Left renal cortex interstitium (tissue), 4 donors: ENCODE measurements at regions not wholly inside any gene's neighbourhood (a gene's known extent, or its start where the extent isn't known, plus 50 kb on each side); places are given as distances from the start of the nearest gene placed in this dataset.

Source experiments
- DNase-seq, 4 donors: peaks; one replicate each; pipeline ENCODE4 v3.0.0-alpha.2; 2013; ENCODE audit warnings: low read depth in 4 of 4, low spot score in 2 of 4, missing footprints in 1 of 4

- DNase-seq = no peak
These were observed 217.4 kb upstream of the TNRC6C start for GRCh38 chr17:77741109-77741508.

DNA sequence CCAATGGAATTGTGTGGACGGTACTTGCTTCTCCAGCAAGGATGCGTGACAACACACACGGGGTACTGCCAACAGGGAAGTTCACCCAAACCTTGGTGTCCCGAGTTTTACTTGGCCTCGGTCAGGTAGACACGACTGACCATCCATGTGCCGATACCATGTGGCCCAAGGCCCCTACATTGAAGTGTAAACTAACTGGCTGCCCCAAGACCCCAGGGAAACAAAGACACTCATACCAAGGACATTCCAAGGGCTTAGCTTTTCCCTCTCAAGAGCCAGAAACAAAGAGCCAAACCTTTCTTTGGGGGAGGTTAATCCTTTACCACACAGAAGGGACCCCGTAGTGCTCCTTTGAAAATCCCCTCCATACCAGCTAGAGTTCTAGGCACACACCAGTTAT is 215.9 kb upstream of the TNRC6C start:
- no peak for DNase-seq

DNA sequence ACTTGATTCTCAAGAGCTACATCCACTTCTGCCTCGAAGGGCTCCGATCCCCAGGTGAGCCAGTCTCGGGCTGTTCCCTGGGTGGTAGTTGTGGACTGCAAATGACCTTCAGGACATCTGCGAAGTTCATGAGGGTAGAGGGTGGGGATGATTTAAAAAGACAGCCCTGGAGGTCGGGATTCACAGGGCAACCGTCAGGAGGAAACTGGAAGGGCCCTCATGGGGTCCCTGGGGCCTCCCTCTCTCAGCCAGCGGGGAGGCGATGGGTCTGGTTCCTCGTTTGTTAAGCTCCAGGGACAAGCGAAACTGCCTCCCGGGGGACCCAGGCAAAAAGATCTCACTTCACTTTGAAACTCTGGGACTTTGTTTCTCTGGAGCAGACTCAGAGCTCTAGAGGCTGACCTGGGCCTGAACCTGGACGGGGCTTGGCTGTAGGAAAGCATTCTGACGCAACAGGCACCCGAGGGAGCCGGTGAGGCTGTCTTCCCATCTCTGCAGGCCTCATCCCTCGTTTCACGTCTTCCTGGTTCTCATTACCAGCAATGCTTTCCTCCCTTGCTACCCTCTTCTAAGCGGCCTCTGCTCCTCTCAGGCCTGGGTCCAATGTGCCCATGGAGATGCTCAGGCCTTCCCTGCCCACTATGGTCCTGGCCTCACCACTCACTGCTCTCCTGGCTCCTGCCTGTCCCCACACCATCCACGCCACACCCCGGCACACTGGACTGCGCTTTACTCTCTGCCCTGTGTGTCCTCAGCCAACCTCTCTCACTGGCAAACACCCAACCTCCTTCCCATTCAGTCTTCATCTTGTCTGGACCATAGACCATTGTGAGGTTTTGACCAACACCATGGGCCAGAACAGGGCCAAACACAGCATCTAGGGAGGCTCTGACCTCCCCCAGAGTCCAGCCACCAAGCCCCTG is 214.2 kb upstream of the TNRC6C start:
- no peak for DNase-seq

DNA sequence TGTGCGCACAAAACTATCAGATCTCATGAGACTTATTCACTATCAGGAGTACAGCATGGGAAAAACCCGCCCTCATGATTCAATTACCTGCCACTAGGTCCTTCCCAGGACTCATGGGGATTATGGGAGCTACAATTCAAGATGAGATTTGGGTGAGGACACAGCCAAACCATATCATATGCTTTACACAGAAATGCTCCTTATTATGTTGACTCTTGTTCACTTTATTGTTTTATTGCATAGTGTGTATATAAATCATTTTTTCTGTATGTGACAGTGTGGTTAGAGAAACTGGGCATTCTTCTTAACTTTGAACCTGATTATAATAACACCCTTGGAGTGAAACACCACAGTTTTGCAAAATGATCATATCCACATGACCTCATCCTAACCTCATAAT is 212.8 kb upstream of the TNRC6C start:
- DNase-seq = no peak

- no peak for DNase-seq
These were observed 212.1 kb upstream of the TNRC6C start for GRCh38 chr17:77746393-77746792.

DNA sequence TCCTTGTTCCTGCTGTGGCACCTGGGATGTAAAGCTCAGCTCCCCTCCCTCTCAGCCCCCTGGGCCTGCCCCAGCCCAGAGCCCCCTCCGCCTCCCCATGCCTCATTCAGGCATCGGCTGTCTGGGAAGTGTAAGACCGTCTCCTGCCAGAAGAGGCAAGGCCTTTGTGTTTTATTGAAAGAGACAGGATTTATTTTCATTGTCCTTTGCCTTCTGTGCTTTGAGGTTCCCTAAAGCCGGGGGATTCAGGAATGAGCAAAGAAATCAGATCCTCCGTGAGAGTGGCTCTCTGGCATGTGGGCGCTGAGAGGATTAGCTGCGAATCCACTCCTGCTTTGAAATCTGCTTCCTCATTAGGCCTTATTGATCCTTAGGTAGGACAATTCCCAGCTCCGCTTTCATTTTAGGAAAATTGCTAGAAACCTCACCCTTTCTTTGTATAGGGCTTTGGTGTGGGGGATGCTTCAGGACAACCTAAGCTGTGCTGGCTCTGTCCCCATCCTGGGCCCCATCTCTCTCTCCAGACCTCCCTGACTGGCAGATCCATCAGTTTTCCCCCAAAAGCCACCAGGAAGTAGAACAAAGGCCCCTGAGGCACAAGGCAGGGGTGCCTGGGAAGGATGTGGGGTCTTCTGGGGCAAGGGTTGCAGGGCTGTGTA is 211.5 kb upstream of the TNRC6C start:
- DNase-seq = no peak

- no peak for DNase-seq
These were observed 210.1 kb upstream of the TNRC6C start for GRCh38 chr17:77748436-77748835.

GRCh38 chr17:77749321-77749751 is 209.2 kb upstream of the TNRC6C start:
- DNase-seq = no peak

DNA sequence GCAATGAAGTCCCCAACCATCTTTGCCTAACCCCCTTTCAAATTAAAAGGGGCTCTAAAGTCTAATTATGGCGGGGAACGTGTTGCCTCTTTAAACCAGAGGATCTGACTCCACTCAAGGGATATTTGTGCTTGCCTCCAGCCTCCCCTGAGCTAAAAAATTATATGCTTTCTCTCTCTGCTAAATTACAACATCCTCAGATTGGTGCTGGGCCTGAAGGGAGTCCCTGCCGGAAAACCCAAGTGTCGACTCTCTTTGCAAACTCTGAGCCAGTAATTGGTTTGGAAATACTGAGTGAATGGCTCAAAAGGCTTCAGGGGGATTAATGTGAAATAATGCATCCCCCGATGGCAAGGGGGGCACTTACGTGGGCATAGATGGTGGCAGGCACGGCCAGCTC is 208.5 kb upstream of the TNRC6C start:
- no peak for DNase-seq

DNA sequence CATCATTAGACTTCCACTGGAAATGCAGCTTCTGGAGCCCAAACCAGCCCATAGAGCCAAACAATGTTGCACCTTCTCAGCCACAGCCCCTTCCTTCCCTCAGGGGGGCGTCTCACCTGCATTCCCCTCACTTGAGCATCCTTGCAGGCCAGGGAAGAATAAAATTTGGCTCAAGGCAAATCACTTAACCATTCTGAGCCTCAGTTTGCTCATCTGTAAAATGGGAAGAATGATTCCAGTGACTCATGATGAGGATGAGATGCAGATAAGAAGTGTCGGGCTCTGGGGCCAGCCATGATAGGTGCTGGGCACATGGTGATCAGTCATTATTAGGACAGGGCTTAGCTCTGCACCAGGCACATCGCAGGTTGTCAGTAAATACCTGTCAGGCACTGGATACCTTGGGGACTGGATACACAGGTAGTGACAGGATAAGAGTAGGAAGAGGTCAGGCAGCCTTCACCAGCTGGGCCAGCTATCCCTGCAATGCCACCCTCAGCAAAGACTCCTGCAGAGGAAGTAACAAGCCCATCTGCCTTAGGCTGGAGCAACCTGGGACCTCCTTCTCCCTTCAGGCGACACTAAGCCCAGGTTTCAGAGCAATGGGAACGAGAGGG is 208.0 kb upstream of the TNRC6C start:
- DNase-seq = no peak

GRCh38 chr17:77753246-77753645 is 205.3 kb upstream of the TNRC6C start:
- no peak for DNase-seq

DNA sequence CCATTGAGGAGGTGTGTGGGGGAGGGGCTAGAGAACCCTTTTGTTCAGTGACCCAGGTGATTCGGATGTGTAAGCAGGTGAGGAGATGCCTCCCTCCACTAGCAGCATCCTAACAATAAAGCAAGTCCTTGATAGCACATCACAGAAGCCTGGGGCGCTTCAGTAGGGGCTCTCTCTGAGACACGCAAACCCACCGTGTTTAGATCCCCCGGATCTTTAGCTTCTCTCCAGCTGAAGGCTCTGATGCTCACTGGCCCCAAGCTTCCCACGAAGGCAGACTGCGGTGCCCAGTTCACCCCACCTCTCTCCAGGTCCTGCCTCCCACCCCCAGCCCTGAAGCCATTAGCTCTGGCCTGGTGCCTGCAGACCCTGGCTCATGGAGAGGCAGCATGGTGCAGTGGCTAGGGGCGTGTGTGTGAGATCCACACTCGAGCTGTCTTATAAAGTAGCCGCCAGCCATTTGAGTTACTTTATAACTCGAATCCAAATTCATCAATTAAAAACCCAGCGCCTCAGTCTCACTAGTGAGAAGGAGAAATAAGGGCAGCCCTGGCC is 204.7 kb upstream of the TNRC6C start:
- no peak for DNase-seq

DNA sequence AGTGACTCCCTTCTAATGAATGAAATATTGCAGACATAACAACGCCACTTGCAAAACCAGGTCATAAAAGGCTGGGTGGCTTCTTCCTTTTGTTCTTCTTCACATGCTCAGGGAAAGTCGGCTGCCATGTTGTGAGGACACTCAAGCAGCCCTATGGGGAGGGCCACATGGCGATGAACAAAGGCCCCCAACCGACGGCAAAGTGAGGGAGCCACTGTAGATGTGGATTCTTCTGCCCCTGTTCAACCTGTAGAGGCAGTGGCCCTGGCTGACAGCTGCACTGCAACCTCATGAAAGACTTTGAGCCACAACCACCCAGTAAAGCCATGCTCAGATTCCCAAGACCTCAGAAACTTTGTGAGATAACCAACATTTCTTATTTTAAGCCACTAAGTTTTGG is 203.5 kb upstream of the TNRC6C start:
- no peak for DNase-seq

- no peak for DNase-seq
These were observed 203.0 kb upstream of the TNRC6C start for GRCh38 chr17:77755410-77755963.

- no peak for DNase-seq
These were observed 202.5 kb upstream of the TNRC6C start for GRCh38 chr17:77756028-77756427.

GRCh38 chr17:77756846-77757560 is 201.5 kb upstream of the TNRC6C start:
- DNase-seq = no peak

DNA sequence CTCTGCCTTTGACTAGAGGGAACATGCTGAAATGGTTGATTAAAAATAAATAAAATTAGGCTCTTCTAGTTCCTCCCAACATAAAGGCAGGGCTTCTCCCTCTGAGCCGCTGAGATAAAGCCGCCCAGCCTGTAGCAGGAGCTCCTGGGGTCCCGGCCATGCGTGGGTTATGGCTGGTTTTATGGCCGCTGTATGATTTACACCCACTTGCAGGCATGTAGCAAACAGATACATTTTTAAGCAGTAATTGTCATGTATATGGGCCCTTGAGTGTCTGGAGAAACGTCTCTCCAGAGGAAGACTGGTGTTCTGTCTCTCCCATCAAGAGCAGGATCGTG is 201.0 kb upstream of the TNRC6C start:
- DNase-seq = no peak

GRCh38 chr17:77763023-77763422 is 195.5 kb upstream of the TNRC6C start:
- DNase-seq = no peak

DNA sequence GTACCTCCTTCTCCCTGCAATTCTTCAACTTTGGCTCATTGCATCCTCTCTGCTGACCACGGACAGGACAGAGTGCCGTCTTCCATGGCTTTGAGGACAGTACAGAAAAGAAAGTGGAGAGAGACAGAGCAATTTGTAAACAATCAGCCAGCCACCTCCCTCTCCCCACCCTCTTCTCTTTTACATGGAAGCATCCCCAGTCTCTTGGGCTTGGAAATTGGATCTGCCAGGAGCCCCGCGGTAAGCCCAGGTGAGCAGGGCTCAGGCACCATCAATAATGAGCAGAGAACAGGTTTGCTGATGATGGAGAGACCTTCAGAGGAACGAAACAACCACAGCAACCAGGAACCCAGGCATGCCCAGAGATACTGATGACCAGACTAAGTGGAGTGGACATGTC is 194.9 kb upstream of the TNRC6C start:
- DNase-seq = no peak

GRCh38 chr17:77765292-77765691 is 193.2 kb upstream of the TNRC6C start:
- DNase-seq = no peak

DNA sequence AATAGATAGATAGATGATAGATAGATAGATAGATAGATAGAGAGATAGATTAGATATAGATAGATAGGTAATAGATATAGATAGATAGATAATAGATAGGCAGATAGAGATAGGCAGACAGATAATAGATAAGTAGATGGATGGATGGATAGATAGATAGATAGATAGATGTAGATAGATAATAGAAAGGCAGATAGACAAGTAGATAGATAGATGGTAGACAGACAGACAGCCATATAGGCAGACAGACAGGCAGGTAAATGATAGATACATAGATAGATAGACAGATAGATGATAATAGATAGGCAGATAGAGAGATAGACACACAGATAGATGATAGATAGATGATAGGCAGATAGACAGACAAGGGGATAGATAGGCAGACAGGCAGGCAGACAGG is 191.4 kb upstream of the TNRC6C start:
- DNase-seq = no peak
